Uterus (tissue), 2 donors: ENCODE measurements at regions not wholly inside any gene's neighbourhood (a gene's known extent, or its start where the extent isn't known, plus 50 kb on each side); places are given as distances from the start of the nearest gene placed in this dataset.

Experiments
- POLR2A ChIP-seq, 2 donors: fragments of 450-650 bp; IDR thresholded peaks; one replicate each; pipeline ENCODE4 v1.6.1; 2016; ENCODE audit warnings: antibody characterized with exemption in 2 of 2, mild to moderate bottlenecking in 1 of 2, moderate library complexity in 1 of 2
- TF ChIP-seq, protein P1 (sequence below), 4 experiments: fragments of 200-600 bp in 2 of 4; fragments of 450-650 bp in 2 of 4; sonication (generic) in 2 of 4; IDR thresholded peaks; one replicate each; pipeline ENCODE4 v1.5.1; 2016 to 2019; ENCODE audit warnings: antibody characterized with exemption in 4 of 4, mild to moderate bottlenecking in 2 of 4, moderate library complexity in 1 of 4

DNA sequence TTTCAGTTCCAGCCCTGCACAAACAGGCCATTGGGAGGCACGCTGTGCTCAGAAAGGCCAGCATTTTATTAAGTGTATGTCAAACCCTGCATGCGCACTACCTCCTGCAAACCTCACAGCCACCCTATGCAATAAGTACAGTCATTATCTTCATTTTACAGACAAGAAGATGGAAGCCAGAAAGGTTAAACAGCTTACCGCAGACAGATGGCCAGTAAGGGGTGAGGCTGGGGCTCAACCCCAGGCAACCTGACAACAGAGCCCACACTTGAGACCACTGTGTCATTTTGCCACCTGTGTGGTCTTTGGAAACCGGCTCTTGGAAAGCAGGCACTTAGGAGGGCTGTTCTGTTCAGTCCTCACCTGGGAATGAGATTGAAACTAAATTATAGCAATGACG lies 142.3 kb downstream of the NXPE2 start:
- TF ChIP-seq, protein P1, sequence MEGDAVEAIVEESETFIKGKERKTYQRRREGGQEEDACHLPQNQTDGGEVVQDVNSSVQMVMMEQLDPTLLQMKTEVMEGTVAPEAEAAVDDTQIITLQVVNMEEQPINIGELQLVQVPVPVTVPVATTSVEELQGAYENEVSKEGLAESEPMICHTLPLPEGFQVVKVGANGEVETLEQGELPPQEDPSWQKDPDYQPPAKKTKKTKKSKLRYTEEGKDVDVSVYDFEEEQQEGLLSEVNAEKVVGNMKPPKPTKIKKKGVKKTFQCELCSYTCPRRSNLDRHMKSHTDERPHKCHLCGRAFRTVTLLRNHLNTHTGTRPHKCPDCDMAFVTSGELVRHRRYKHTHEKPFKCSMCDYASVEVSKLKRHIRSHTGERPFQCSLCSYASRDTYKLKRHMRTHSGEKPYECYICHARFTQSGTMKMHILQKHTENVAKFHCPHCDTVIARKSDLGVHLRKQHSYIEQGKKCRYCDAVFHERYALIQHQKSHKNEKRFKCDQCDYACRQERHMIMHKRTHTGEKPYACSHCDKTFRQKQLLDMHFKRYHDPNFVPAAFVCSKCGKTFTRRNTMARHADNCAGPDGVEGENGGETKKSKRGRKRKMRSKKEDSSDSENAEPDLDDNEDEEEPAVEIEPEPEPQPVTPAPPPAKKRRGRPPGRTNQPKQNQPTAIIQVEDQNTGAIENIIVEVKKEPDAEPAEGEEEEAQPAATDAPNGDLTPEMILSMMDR (IDR thresholded peaks at IDR 0.05): no peak
- TF ChIP-seq POLR2A (IDR thresholded peaks at IDR 0.05): no peak
